ENCODE measurements at regions not wholly inside any gene's neighbourhood (a gene's known extent, or its start where the extent isn't known, plus 50 kb on each side); places are given as distances from the start of the nearest gene placed in this dataset.
A peak's percentile ranks its signal among the peaks of the same experiment; 100 is the strongest.

- Histone ChIP-seq H3K4me3 (ENCODE audit: low read length) (no peak overlapping the region), H3K27ac (ENCODE audit: low read length) (no peak overlapping the region), H4K20me1 (ENCODE audit: insufficient read depth) (no peaks in the 10 kb centered on the region), H3K9ac (ENCODE audit: low read length) (no peak overlapping the region), H3K27me3 (ENCODE audit: insufficient read depth, low read depth, low read length) (no peaks in the 10 kb centered on the region), H3K36me3 (ENCODE audit: insufficient read depth, low read length) (no peaks in the 10 kb centered on the region), H2AFZ (ENCODE audit: low read depth, low read length) (no peak overlapping the region), H3K79me2 (replicated peaks; ENCODE audit: insufficient read depth, low read length) (no peaks in the 10 kb centered on the region), H3K4me2 (ENCODE audit: low read length) (no peak overlapping the region), H3F3A (ENCODE audit: insufficient read depth, low read length, poor library complexity, severe bottlenecking) (peaks cover 3% of the 10 kb centered on the region), H3K9me3 (ENCODE audit: low read length) (no peaks in the 10 kb centered on the region), H3K9me2 (ENCODE audit: insufficient read depth, low read length) (no peaks in the 10 kb centered on the region)
- TF ChIP-seq CTCF (IDR thresholded peaks at IDR 0.05; ENCODE audit: poor library complexity, severe bottlenecking) (no peak), REST (IDR thresholded peaks at IDR 0.05; ENCODE audit: borderline replicate concordance) (no peak), MXI1 (conservative IDR thresholded peaks at IDR 0.05; ENCODE audit: poor library complexity, severe bottlenecking) (no peak), TAF1 (IDR thresholded peaks at IDR 0.05; ENCODE audit: low read depth) (no peak), POLR2AphosphoS5 (IDR thresholded peaks at IDR 0.05) (no peak), EZH2 (IDR thresholded peaks at IDR 0.05; ENCODE audit: borderline replicate concordance, insufficient read depth, low read length, poor library complexity, severe bottlenecking) (no peak), RAD21 (conservative IDR thresholded peaks at IDR 0.05) (no peak), EP300 (conservative IDR thresholded peaks at IDR 0.05; ENCODE audit: poor library complexity, severe bottlenecking) (no peak), SMC3 (conservative IDR thresholded peaks at IDR 0.05; ENCODE audit: poor library complexity) (no peak)
These were observed 233.5 kb upstream of the MGMT start for GRCh38 chr10:129233351-129234148.

GRCh38 chr10:129236274-129236691 lies 230.8 kb upstream of the MGMT start:
- H3K4me2 ChIP-seq (ENCODE audit: low read length) = no peak overlapping the region
- no peaks in the 10 kb centered on the region for H3K36me3 ChIP-seq (ENCODE audit: insufficient read depth, low read length)
- H4K20me1 ChIP-seq (ENCODE audit: insufficient read depth) = no peaks in the 10 kb centered on the region
- peaks cover 3% of the 10 kb centered on the region for H3F3A ChIP-seq (ENCODE audit: insufficient read depth, low read length, poor library complexity, severe bottlenecking)
- H3K4me3 ChIP-seq (ENCODE audit: low read length) = peak overlapping the region; percentile 9
- no peaks in the 10 kb centered on the region for H3K9me3 ChIP-seq (ENCODE audit: low read length)
- no peak overlapping the region for H2AFZ ChIP-seq (ENCODE audit: low read depth, low read length)
- no peak for TF ChIP-seq SMC3 (conservative IDR thresholded peaks at IDR 0.05; ENCODE audit: poor library complexity)
- no peak for TF ChIP-seq MXI1 (conservative IDR thresholded peaks at IDR 0.05; ENCODE audit: poor library complexity, severe bottlenecking)
- no peak for TF ChIP-seq EZH2 (IDR thresholded peaks at IDR 0.05; ENCODE audit: borderline replicate concordance, insufficient read depth, low read length, poor library complexity, severe bottlenecking)
- TF ChIP-seq POLR2AphosphoS5 (IDR thresholded peaks at IDR 0.05) = peak; percentile 62
- no peak for TF ChIP-seq REST (IDR thresholded peaks at IDR 0.05; ENCODE audit: borderline replicate concordance)
- no peak overlapping the region for H3K9ac ChIP-seq (ENCODE audit: low read length)
- H3K27ac ChIP-seq (ENCODE audit: low read length) = no peak overlapping the region
- H3K27me3 ChIP-seq (ENCODE audit: insufficient read depth, low read depth, low read length) = no peaks in the 10 kb centered on the region
- no peaks in the 10 kb centered on the region for H3K79me2 ChIP-seq (replicated peaks; ENCODE audit: insufficient read depth, low read length)
- no peaks in the 10 kb centered on the region for H3K9me2 ChIP-seq (ENCODE audit: insufficient read depth, low read length)
